Thyroid gland (tissue), 4 donors: ENCODE measurements at regions not wholly inside any gene's neighbourhood (a gene's known extent, or its start where the extent isn't known, plus 50 kb on each side); places are given as distances from the start of the nearest gene placed in this dataset.
A peak's percentile ranks its signal among the peaks of the same experiment; 100 is the strongest.

Experiments
- DNase-seq, 2 donors: peaks; one replicate each; pipeline ENCODE4 v3.0.0-alpha.2; 2019
- H3K27ac ChIP-seq, 3 donors: fragments of 200-600 bp; sonication (generic); 1 replicate in 2 of 3; 2 replicates in 1 of 3; pipeline ENCODE4 v1.5.1; 2016 to 2019; ENCODE audit warnings: mild to moderate bottlenecking in 1 of 3, moderate library complexity in 1 of 3
- H3K27me3 ChIP-seq: fragments of 200-600 bp; sonication (generic); one replicate; pipeline ENCODE4 v1.5.1; 2019
- H3K36me3 ChIP-seq, 2 donors: fragments of 200-600 bp; sonication (generic); one replicate each; pipeline ENCODE4 v1.5.1; 2016 to 2019
- H3K4me1 ChIP-seq, 2 donors: fragments of 200-600 bp; sonication (generic); one replicate each; pipeline ENCODE4 v1.5.1; 2017 to 2019
- H3K4me3 ChIP-seq, 3 donors: fragments of 200-600 bp; sonication (generic); replicated peaks in 1 of 3; 1 replicate in 2 of 3; 2 replicates in 1 of 3; pipeline ENCODE4 v1.5.1; 2016; ENCODE audit warnings: mild to moderate bottlenecking in 1 of 3
- H3K9me3 ChIP-seq: fragments of 200-600 bp; sonication (generic); one replicate; pipeline ENCODE4 v1.5.1; 2017
- CTCF ChIP-seq, 6 experiments: fragments of 200-600 bp in 3 of 6; fragments of 450-650 bp in 3 of 6; sonication (generic) in 3 of 6; IDR thresholded peaks; one replicate each; pipeline ENCODE4 v1.5.1; 2016 to 2019; ENCODE audit warnings: antibody characterized with exemption in 6 of 6, mild to moderate bottlenecking in 2 of 6, inconsistent platforms in 1 of 6, moderate library complexity in 1 of 6
- POLR2A ChIP-seq, 2 donors: fragments of 450-650 bp; IDR thresholded peaks; one replicate each; pipeline ENCODE4 v1.6.1; 2017; ENCODE audit warnings: antibody characterized with exemption in 2 of 2, mild to moderate bottlenecking in 2 of 2, moderate library complexity in 1 of 2
- WGBS, 2 donors: methylation state at CpG; one replicate each; pipeline ENCODE4 v1.1.5; 2017; 5-methylcytosine and 5-hydroxymethylcytosine counted together
- intact Hi-C: fragments of 100-400 bp; cut with DNase I; formaldehyde crosslinking; loops from one replicate; pipeline ENCODE4 v1.15.1; 2023

- no peaks in the 10 kb centered on the region for H3K27me3 ChIP-seq
- H3K4me3 ChIP-seq: no peak overlapping the region
- H3K9me3 ChIP-seq: no peaks in the 10 kb centered on the region
- H3K36me3 ChIP-seq: no peaks in the 10 kb centered on the region
- no peak for DNase-seq
- WGBS, 2 donors: 21 to 56% methylated on average over 1 of the region's 1 CpG
- H3K4me1 ChIP-seq: no peaks in the 10 kb centered on the region
- intact Hi-C loops: no loop called here
- TF ChIP-seq CTCF (IDR thresholded peaks at IDR 0.05) (no peak), POLR2A (IDR thresholded peaks at IDR 0.05) (no peak)
- no peak overlapping the region for H3K27ac ChIP-seq
These were observed 1543.4 kb downstream of the EFNA5 start for GRCh38 chr5:106127341-106127781.

- H3K4me1 ChIP-seq: no peaks in the 10 kb centered on the region
- WGBS, 2 donors: 76 to 79% methylated on average over 7 of the region's 7 CpGs
- H3K4me3 ChIP-seq: no peak overlapping the region
- intact Hi-C loops: no loop called here
- no peaks in the 10 kb centered on the region for H3K36me3 ChIP-seq
- H3K27me3 ChIP-seq: no peaks in the 10 kb centered on the region
- TF ChIP-seq POLR2A (IDR thresholded peaks at IDR 0.05) (no peak), CTCF (IDR thresholded peaks at IDR 0.05) (peak in 3 of 6 experiments; percentile 19 to 41 (median 24))
- no peaks in the 10 kb centered on the region for H3K9me3 ChIP-seq
- no peak overlapping the region for H3K27ac ChIP-seq
- no peak for DNase-seq
These were observed 1548.6 kb downstream of the EFNA5 start for GRCh38 chr5:106121972-106122605.

GRCh38 chr5:106116682-106117081 lies 1554.1 kb downstream of the EFNA5 start:
- Histone ChIP-seq H3K36me3 (no peaks in the 10 kb centered on the region), H3K4me3 (no peak overlapping the region), H3K4me1 (no peaks in the 10 kb centered on the region), H3K27me3 (no peaks in the 10 kb centered on the region), H3K27ac (no peak overlapping the region), H3K9me3 (no peaks in the 10 kb centered on the region)
- intact Hi-C loops: no loop called here
- no peak for DNase-seq
- TF ChIP-seq CTCF (IDR thresholded peaks at IDR 0.05) (no peak), POLR2A (IDR thresholded peaks at IDR 0.05) (no peak)
- 80 to 81% methylated on average over 3 of the region's 3 CpGs for WGBS, 2 donors

- no peak overlapping the region for H3K27ac ChIP-seq
- intact Hi-C loops: no loop called here
- 90 to 100% methylated on average over 1 of the region's 1 CpG for WGBS, 2 donors
- H3K36me3 ChIP-seq: no peaks in the 10 kb centered on the region
- no peaks in the 10 kb centered on the region for H3K9me3 ChIP-seq
- no peaks in the 10 kb centered on the region for H3K4me1 ChIP-seq
- no peak for TF ChIP-seq POLR2A (IDR thresholded peaks at IDR 0.05)
- TF ChIP-seq CTCF (IDR thresholded peaks at IDR 0.05): no peak
- H3K4me3 ChIP-seq: no peak overlapping the region
- no peaks in the 10 kb centered on the region for H3K27me3 ChIP-seq
- DNase-seq: no peak
These were observed 1556.8 kb downstream of the EFNA5 start for GRCh38 chr5:106113922-106114321.

GRCh38 chr5:106106384-106106783 lies 1564.4 kb downstream of the EFNA5 start:
- no peaks in the 10 kb centered on the region for H3K9me3 ChIP-seq
- H3K27me3 ChIP-seq: no peaks in the 10 kb centered on the region
- H3K4me1 ChIP-seq: no peaks in the 10 kb centered on the region
- no peaks in the 10 kb centered on the region for H3K36me3 ChIP-seq
- 68 to 70% methylated on average over 2 of the region's 2 CpGs for WGBS, 2 donors
- no peak for DNase-seq
- intact Hi-C loops: no loop called here
- TF ChIP-seq POLR2A (IDR thresholded peaks at IDR 0.05) (no peak), CTCF (IDR thresholded peaks at IDR 0.05) (no peak)
- H3K27ac ChIP-seq: no peak overlapping the region
- no peak overlapping the region for H3K4me3 ChIP-seq
